NCI-H82 treated with DMSO at 0.1 percent for 48 hours (cell line): ENCODE measurements at regions not wholly inside any gene's neighbourhood (a gene's known extent, or its start where the extent isn't known, plus 50 kb on each side); places are given as distances from the start of the nearest gene placed in this dataset.
"Not testable (repeated sequence)": the region's sequence is repeated elsewhere in the genome, so short reads cannot be mapped to it uniquely, and the experiment has no call there.

Experiments used
- DNase-seq: peaks from one replicate; lab custom pipeline; 2025; ENCODE audit not compliant: unreplicated experiment; lab: John Stamatoyannopoulos, UW

DNA sequence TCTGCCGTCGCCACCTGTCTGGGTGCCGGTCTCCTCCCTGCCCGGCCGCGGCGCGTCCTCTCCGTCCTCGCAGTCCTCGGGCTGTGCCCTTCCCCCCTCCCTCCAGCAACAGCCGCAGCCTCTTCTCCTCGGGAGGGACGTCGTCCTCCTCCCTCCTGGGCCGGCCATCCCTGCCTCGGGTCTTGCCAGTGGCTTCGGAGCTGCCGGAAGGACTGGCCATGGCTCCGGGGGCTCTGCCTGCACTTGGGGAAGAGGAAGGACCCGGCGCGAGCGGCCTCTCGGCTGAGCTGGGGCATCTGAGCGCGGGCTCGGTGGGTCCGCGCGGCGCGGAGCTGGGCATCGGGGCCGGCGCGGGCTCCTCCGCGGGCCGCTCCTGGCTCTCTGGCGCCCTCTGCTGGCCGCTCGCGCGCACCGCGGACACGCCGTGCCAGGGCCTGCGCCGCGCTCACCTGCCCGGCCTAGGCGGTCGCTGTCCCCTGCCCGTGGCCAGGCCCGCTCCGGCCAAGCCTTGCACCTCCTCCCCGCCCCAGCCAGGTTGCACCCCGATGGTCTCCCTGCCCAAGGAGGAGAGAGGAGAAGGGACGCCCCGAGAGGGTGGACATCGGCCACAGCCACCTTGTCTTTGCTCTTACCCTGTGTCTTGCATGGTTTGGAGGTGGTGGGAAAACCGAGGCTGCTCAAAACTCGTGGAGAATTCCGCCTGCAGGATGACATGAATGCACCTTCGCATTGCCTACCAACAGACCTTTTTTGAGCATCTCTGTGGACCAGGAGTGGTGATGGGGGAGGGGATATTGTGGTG lies 83.9 kb upstream of the FRG2C start:
- not testable (repeated sequence) for DNase-seq

DNA sequence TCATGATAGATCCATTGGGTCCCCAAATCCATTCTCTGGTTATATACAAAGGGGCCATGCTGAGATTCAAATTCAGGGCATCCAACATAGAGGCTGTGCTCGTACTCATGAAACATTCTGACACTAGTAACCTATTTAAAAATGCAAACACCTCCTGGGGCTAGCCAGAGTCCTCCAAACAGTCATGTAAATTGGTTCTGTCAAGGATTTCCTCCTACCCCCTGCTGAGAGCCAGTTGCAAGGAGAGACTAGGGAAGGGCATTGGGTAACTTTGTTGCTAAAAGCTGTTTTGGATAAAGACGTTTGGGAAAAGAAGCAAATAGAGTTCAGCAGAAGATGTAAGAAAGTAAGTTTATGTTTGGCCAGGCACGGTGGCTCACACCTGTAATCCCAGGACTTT lies 81.6 kb upstream of the FRG2C start:
- DNase-seq: not testable (repeated sequence)

GRCh38 chr3:75583116-75583515 lies 81.0 kb upstream of the FRG2C start:
- not testable (repeated sequence) for DNase-seq

- not testable (repeated sequence) for DNase-seq
These were observed 76.4 kb upstream of the FRG2C start for GRCh38 chr3:75587695-75588094.

DNA sequence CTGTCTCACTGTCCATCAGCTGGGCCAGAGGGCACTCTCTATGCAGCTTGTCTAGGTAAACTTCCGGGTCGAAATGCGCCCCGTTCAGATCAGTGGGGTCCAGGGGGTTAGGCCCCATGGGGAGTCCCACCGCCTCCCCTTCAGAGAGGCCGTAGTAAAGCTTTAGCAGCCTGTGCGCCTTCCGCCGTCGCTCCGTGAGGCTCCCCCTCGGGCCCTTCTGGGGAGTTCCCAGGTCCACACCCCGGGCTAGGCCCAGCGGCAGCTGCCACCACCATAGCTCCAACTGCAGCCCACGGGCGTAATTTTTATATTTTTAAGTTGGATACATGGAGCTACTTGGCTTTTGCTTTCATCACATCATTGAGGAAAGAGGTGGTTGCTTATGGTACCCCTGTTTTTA lies 73.7 kb upstream of the FRG2C start:
- not testable (repeated sequence) for DNase-seq

- not testable (repeated sequence) for DNase-seq
These were observed 59.7 kb upstream of the FRG2C start for GRCh38 chr3:75604286-75604934.

GRCh38 chr3:75607996-75608395 lies 56.1 kb upstream of the FRG2C start:
- DNase-seq: not testable (repeated sequence)

DNA sequence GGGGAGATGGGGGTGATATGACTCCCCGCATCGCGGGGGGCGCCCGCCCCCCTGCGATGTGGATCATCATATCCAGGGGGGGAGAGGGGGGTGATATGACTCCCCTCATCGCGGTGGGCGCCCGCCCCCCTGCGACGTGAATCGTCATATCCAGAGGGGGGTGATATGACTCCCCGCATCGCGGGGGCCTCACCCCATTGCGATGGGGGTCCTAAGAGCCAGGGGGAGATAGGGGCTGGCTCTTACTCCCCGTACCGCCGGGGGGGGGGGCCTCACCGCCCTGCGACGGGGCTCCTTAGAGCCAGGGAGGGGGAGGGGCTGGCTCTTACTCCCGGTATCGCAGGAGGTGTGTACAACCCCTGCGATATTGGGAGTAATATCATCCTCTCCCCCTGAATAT lies 54.5 kb upstream of the FRG2C start:
- not testable (repeated sequence) for DNase-seq

DNA sequence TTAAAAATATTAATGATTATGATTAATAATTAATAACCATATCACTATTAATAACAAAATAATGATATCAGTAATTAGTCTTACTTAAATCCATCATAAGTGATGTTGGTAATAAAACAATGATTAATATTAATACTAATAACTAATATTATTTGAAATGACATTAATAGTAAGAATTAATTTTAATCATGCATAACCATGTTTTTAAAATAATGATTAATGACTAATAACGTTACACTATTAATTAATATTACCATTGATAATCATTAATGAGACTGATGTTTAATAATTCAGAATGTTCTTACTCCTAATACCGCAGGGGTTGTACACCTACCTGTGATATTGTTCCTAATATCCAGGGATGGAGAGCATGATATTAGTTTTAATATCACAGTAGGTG lies 53.4 kb upstream of the FRG2C start:
- no peak for DNase-seq

DNA sequence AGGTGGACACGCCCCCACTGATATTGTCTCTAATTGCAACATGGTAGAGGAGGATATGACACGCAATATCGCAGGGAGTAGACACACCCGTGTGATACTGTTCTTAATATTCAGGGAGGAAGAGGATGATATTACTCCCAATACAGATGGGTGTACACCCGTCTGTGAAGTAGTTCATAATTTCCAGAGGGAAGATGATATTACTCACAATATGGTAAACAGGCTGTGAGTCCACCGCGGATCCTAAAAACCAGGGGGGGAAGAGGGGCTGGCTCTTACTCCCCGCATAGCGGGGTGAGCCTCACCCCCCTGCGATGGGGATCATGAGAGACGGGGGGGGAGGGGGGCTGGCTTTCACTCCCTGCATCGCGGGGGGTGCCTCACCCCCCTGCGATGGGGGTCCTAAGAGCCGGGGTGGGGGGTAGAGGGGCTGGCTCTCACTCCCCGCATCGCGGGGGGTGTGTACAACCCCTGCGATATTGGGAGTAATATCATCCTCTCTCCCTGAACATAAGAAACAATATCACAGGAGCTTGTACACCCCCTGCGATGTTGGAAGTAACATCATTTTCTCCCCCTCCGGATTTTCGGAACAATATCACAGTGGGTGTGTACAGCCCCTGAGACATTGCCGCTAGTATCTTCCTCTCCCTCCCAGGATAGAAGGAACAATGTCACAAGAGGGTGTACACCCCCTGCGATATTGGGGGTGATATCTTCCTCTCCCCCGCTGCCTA lies 52.2 kb upstream of the FRG2C start:
- not testable (repeated sequence) for DNase-seq
